GM19468 (cell line): ENCODE measurements at regions not wholly inside any gene's neighbourhood (a gene's known extent, or its start where the extent isn't known, plus 50 kb on each side); places are given as distances from the start of the nearest gene placed in this dataset.

ENCODE experiments used
- ATAC-seq: cut with Tn5 transposase; IDR thresholded peaks from one replicate; pipeline ENCODE4 v1.9.1; 2021; ENCODE audit warnings: mild to moderate bottlenecking, moderate library complexity, moderate number of reproducible peaks; ENCODE audit not compliant: unreplicated experiment; ENCODE audit errors: extremely low read depth

- ATAC-seq: no peak
These were observed 133.7 kb downstream of the SNX19 start for GRCh38 chr11:130782361-130783222.

- no peak for ATAC-seq
These were observed 133.0 kb downstream of the SNX19 start for GRCh38 chr11:130783323-130783722.

- ATAC-seq: no peak
These were observed 130.7 kb downstream of the SNX19 start for GRCh38 chr11:130785380-130786116.

- ATAC-seq: no peak
These were observed 129.7 kb downstream of the SNX19 start for GRCh38 chr11:130786586-130786985.

- no peak for ATAC-seq
These were observed 129.1 kb downstream of the SNX19 start for GRCh38 chr11:130787092-130787616.

- no peak for ATAC-seq
These were observed 128.2 kb downstream of the SNX19 start for GRCh38 chr11:130787973-130788570.

GRCh38 chr11:130789056-130789640 is 127.1 kb downstream of the SNX19 start:
- ATAC-seq: no peak

GRCh38 chr11:130790689-130791088 is 125.6 kb downstream of the SNX19 start:
- no peak for ATAC-seq

GRCh38 chr11:130792772-130793171 is 123.5 kb downstream of the SNX19 start:
- no peak for ATAC-seq

- no peak for ATAC-seq
These were observed 119.5 kb downstream of the SNX19 start for GRCh38 chr11:130796828-130797227.

GRCh38 chr11:130798280-130798679 is 118.0 kb downstream of the SNX19 start:
- no peak for ATAC-seq

GRCh38 chr11:130798801-130799200 is 117.5 kb downstream of the SNX19 start:
- no peak for ATAC-seq

- ATAC-seq: no peak
These were observed 114.8 kb downstream of the SNX19 start for GRCh38 chr11:130801333-130802122.

GRCh38 chr11:130802567-130802966 is 113.7 kb downstream of the SNX19 start:
- no peak for ATAC-seq

- no peak for ATAC-seq
These were observed 111.8 kb downstream of the SNX19 start for GRCh38 chr11:130804306-130805076.

GRCh38 chr11:130806746-130807145 is 109.5 kb downstream of the SNX19 start:
- ATAC-seq: no peak

GRCh38 chr11:130808541-130808940 is 107.7 kb downstream of the SNX19 start:
- ATAC-seq: no peak

- no peak for ATAC-seq
These were observed 103.1 kb downstream of the SNX19 start for GRCh38 chr11:130813196-130813595.

GRCh38 chr11:130813638-130814037 is 102.6 kb downstream of the SNX19 start:
- no peak for ATAC-seq
